Head of caudate nucleus (tissue), 42 donors: ENCODE measurements at regions not wholly inside any gene's neighbourhood (a gene's known extent, or its start where the extent isn't known, plus 50 kb on each side); places are given as distances from the start of the nearest gene placed in this dataset.
A peak's percentile ranks its signal among the peaks of the same experiment; 100 is the strongest.

Source experiments
- DNase-seq, 42 donors: peaks; one replicate each; pipeline versions ENCODE4 v3.0.0 to v3.0.0-alpha.2; 2020 to 2021; ENCODE audit warnings: mixed read lengths in 7 of 42
- intact Hi-C: fragments of 100-400 bp; cut with DNase I; formaldehyde crosslinking; loops from one replicate; pipeline ENCODE4 v1.15.0; 2022

- peak in 4 of 42 donors; percentile 3 to 21 (median 18) for DNase-seq
- intact Hi-C loops = no loop called here
Observed at GRCh38 chr2:128682729-128683284, 364.1 kb upstream of the HS6ST1 start.

- DNase-seq = peak in 5 of 42 donors; percentile 5 to 36 (median 8)
- intact Hi-C loops = no loop called here
Observed at GRCh38 chr2:128684523-128684922, 365.9 kb upstream of the HS6ST1 start.

GRCh38 chr2:128685841-128686496, 367.3 kb upstream of the HS6ST1 start:
- peak in 4 of 42 donors; percentile 6 to 22 (median 22) for DNase-seq
- intact Hi-C loops = no loop called here

GRCh38 chr2:128686497-128686859, 367.8 kb upstream of the HS6ST1 start:
- intact Hi-C loops = no loop called here
- peak in 4 of 42 donors; percentile 14 to 35 (median 28) for DNase-seq

GRCh38 chr2:128686881-128687555, 368.4 kb upstream of the HS6ST1 start:
- DNase-seq = peak in 4 of 42 donors; percentile 4 to 26 (median 8)
- intact Hi-C loops = no loop called here

- intact Hi-C loops = no loop called here
Observed at GRCh38 chr2:128687565-128687964, 368.9 kb upstream of the HS6ST1 start.

GRCh38 chr2:128689971-128690370, 371.3 kb upstream of the HS6ST1 start:
- intact Hi-C loops = no loop called here
- DNase-seq = peak in 3 of 42 donors; percentile 5 to 20 (median 10)

More at GRCh38 chr2:128687565-128687964, 368.9 kb upstream of the HS6ST1 start:
- peak in 4 of 42 donors; percentile 3 to 27 (median 12) for DNase-seq

GRCh38 chr2:128690431-128690830, 371.8 kb upstream of the HS6ST1 start:
- peak in 3 of 42 donors; percentile 5 to 9 (median 8) for DNase-seq
- intact Hi-C loops = no loop called here

- intact Hi-C loops = no loop called here
- peak in 3 of 42 donors; percentile 1 to 11 (median 8) for DNase-seq
Observed at GRCh38 chr2:128690869-128691268, 372.2 kb upstream of the HS6ST1 start.

GRCh38 chr2:128691526-128691925, 372.9 kb upstream of the HS6ST1 start:
- intact Hi-C loops = no loop called here
- peak in 3 of 42 donors; percentile 1 to 10 (median 4) for DNase-seq

- peak in 4 of 42 donors; percentile 7 to 31 (median 12) for DNase-seq
- intact Hi-C loops = no loop called here
Observed at GRCh38 chr2:128692895-128693742, 374.5 kb upstream of the HS6ST1 start.

- peak in 2 of 42 donors; percentile 3 to 4 for DNase-seq
- intact Hi-C loops = no loop called here
Observed at GRCh38 chr2:128693743-128694029, 375.0 kb upstream of the HS6ST1 start.

GRCh38 chr2:128695646-128696220, 377.1 kb upstream of the HS6ST1 start:
- intact Hi-C loops = no loop called here
- no peak for DNase-seq

GRCh38 chr2:128696421-128696820, 377.8 kb upstream of the HS6ST1 start:
- DNase-seq = no peak
- intact Hi-C loops = no loop called here

GRCh38 chr2:128701418-128701817, 382.8 kb upstream of the HS6ST1 start:
- DNase-seq = no peak
- intact Hi-C loops = no loop called here

- intact Hi-C loops = no loop called here
- no peak for DNase-seq
Observed at GRCh38 chr2:128702616-128703015, 383.9 kb upstream of the HS6ST1 start.

GRCh38 chr2:128708106-128708816, 389.6 kb upstream of the HS6ST1 start:
- no peak for DNase-seq
- intact Hi-C loops = no loop called here

GRCh38 chr2:128710242-128710641, 391.6 kb upstream of the HS6ST1 start:
- intact Hi-C loops = no loop called here
- DNase-seq = no peak

GRCh38 chr2:128710729-128711128, 392.1 kb upstream of the HS6ST1 start:
- intact Hi-C loops = no loop called here

More at GRCh38 chr2:128710729-128711128, 392.1 kb upstream of the HS6ST1 start:
- peak in 1 of 42 donors; percentile 36 for DNase-seq
